CD4-positive, CD25-positive, alpha-beta regulatory T cell (primary cell): ENCODE measurements at regions not wholly inside any gene's neighbourhood (a gene's known extent, or its start where the extent isn't known, plus 50 kb on each side); places are given as distances from the start of the nearest gene placed in this dataset.

Experiments used
- ATAC-seq, 2 donors: fragments of 150-1000 bp; cut with Tn5 transposase; one replicate each; pipeline ENCODE4 v1.10.0; 2021; ENCODE audit warnings: low read depth in 2 of 2, moderate number of reproducible peaks in 2 of 2, moderate library complexity in 1 of 2
- DNase-seq, 3 donors: peaks; one replicate each; pipeline versions ENCODE4 v3.0.0 to v3.0.0-alpha.2; 2012 to 2022; ENCODE audit warnings: mixed read lengths in 1 of 3
- H3K27ac ChIP-seq: one replicate; pipeline ENCODE4 v1.7.0; 2013; ENCODE audit warnings: mild to moderate bottlenecking, low read length; ENCODE audit not compliant: insufficient read depth, poor library complexity, severe bottlenecking
- H3K27me3 ChIP-seq: one replicate; pipeline ENCODE4 v1.7.0; 2013; ENCODE audit warnings: low read length; ENCODE audit not compliant: control insufficient read depth, insufficient read depth
- H3K36me3 ChIP-seq: one replicate; pipeline ENCODE4 v1.7.0; 2013; ENCODE audit warnings: mild to moderate bottlenecking, low read length, moderate library complexity; ENCODE audit not compliant: control insufficient read depth, insufficient read depth
- H3K4me1 ChIP-seq: 2 replicates; pipeline ENCODE4 v1.7.0; 2013; ENCODE audit warnings: mild to moderate bottlenecking, low read length; ENCODE audit not compliant: insufficient read depth, control insufficient read depth, poor library complexity, severe bottlenecking
- H3K4me3 ChIP-seq: one replicate; pipeline ENCODE4 v1.7.0; 2013; ENCODE audit warnings: low read depth, mild to moderate bottlenecking, low read length, moderate library complexity
- H3K9me3 ChIP-seq, 2 experiments: 1 replicate in 1 of 2; 2 replicates in 1 of 2; pipeline ENCODE4 v1.7.0; 2013; ENCODE audit warnings: low read length in 2 of 2, mild to moderate bottlenecking in 1 of 2, moderate library complexity in 1 of 2; ENCODE audit not compliant: control insufficient read depth in 2 of 2
- H3K27ac Mint-ChIP-seq, 3 donors: one replicate each; pipeline ENCODE4 v1.8.0; 2020 to 2022; ENCODE audit warnings: mild to moderate bottlenecking in 3 of 3, mixed read lengths in 3 of 3, moderate library complexity in 2 of 3
- H3K27me3 Mint-ChIP-seq: one replicate; pipeline ENCODE4 v1.8.0; 2022; ENCODE audit warnings: mild to moderate bottlenecking, mixed read lengths
- H3K36me3 Mint-ChIP-seq: one replicate; pipeline ENCODE4 v1.8.0; 2020; ENCODE audit warnings: mixed read lengths
- H3K4me1 Mint-ChIP-seq, 4 donors: one replicate each; pipeline ENCODE4 v1.8.0; 2020 to 2022; ENCODE audit warnings: mixed read lengths in 4 of 4, mild to moderate bottlenecking in 1 of 4
- H3K4me3 Mint-ChIP-seq, 4 donors: one replicate each; pipeline ENCODE4 v1.8.0; 2020 to 2022; ENCODE audit warnings: mild to moderate bottlenecking in 4 of 4, mixed read lengths in 4 of 4, moderate library complexity in 3 of 4
- H3K9me3 Mint-ChIP-seq, 7 donors: one replicate each; pipeline ENCODE4 v1.8.0; 2020 to 2022; ENCODE audit warnings: mixed read lengths in 7 of 7, mild to moderate bottlenecking in 3 of 7, moderate library complexity in 2 of 7

DNA sequence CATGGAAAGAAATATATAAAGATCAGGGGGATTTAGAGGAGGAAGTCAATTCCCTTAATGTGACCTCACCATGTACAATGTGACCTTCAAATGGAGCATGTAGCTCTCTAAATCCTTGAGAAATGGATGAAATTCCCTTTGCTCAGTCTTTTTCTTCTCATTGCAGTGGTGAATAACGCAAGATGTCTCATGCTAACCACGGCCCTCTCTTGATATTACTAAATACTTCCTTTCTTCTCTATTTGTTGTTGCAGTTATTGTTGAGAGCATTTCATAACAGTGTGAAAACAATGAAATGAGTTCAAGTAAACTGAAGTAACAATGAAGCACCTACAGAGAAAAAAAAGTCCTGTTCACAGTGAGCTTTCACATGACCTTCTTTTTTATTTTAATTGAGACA lies 55.6 kb downstream of the ZNF281 start:
- peak overlapping the region in 1 of 4 donors; percentile 26 for H3K4me3 Mint-ChIP-seq
- Histone ChIP-seq H3K4me1 (peaks cover 31% of the 10 kb centered on the region), H3K9me3 (no peaks in the 10 kb centered on the region), H3K36me3 (no peaks in the 10 kb centered on the region), H3K4me3 (no peak overlapping the region), H3K27ac (no peak overlapping the region), H3K27me3 (no peaks in the 10 kb centered on the region)
- H3K36me3 Mint-ChIP-seq, result peaks cover 5% of the 10 kb centered on the region
- ATAC-seq (peak in 1 of 2 donors; percentile 39), DNase-seq (peak in 1 of 3 donors; percentile 49)
- H3K9me3 Mint-ChIP-seq, result no peaks in the 10 kb centered on the region
- H3K27me3 Mint-ChIP-seq, result no peaks in the 10 kb centered on the region
- H3K27ac Mint-ChIP-seq, result peak overlapping the region; percentile 4 to 67 (median 60)
- H3K4me1 Mint-ChIP-seq, result peaks cover 23 to 50% (median 37%) of the 10 kb centered on the region in 4 donors

DNA sequence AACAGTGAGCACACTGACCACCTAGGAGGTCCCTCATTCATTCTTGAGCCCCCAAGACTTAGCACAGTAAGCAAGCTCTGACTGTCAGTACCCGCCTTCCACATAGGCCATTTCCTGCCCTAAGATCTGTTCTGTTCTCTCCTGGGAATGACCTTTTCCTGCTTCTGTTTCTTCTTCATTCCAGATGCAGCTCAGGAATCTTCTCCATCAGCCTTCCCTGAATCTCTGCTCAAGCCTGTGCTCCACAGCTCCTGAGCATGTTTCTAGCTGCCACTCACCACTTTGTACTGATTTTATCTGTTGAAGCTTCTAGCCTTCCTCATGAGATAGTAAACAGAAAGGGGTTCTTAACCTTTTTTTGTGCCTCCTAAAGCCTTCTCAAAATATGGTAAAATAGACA lies 56.6 kb downstream of the ZNF281 start:
- Histone ChIP-seq H3K36me3 (no peaks in the 10 kb centered on the region), H3K4me1 (peaks cover 31% of the 10 kb centered on the region), H3K9me3 (no peaks in the 10 kb centered on the region), H3K27ac (no peak overlapping the region), H3K27me3 (no peaks in the 10 kb centered on the region), H3K4me3 (no peak overlapping the region)
- peak overlapping the region in 2 of 3 donors; percentile 90 to 92 for H3K27ac Mint-ChIP-seq
- no peak for ATAC-seq
- DNase-seq, result no peak
- H3K36me3 Mint-ChIP-seq, result peaks cover 5% of the 10 kb centered on the region
- peaks cover 23 to 46% (median 37%) of the 10 kb centered on the region in 4 donors for H3K4me1 Mint-ChIP-seq
- no peaks in the 10 kb centered on the region for H3K9me3 Mint-ChIP-seq
- H3K4me3 Mint-ChIP-seq, result peak overlapping the region in 3 of 4 donors; percentile 10 to 74 (median 63)
- no peaks in the 10 kb centered on the region for H3K27me3 Mint-ChIP-seq

DNA sequence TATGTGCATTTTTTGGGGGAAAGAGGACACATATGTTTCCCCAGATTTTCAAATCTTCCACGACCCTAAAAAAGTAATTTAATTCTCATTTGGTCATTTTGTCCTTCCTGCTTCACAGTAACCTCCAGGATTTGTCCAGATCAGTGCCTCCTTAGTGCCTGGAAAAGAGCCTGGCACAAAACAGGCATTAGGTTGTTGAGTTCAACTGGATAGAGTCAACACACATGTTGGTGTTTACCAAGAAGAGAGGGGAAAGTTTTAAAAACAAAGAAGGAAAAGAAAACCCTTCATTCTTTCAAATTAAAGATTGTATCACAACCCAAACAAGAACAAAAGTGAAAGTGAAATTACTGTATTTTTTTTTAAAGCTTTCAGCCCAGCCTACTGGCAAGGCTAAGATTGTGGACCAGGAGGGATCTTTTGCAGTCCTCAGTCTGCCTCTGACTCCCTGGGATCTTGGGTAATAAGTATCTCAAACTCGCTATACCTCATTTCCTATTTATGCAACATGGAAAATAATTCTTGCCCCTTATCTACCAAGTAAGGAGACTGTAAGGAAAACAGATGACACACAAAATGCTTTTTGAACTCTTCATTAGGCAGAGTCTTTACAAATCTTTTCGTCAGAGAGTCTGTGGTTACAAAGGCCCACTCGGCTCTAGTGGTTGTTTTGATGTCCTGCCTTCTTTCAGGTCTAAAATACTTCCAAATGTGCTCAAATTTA lies 57.8 kb downstream of the ZNF281 start:
- Mint-ChIP-seq H3K9me3 (no peaks in the 10 kb centered on the region), H3K4me1 (peaks cover 23 to 46% (median 37%) of the 10 kb centered on the region in 4 donors), H3K4me3 (peak overlapping the region; percentile 50 to 82 (median 80)), H3K27me3 (no peaks in the 10 kb centered on the region), H3K36me3 (peaks cover 5% of the 10 kb centered on the region), H3K27ac (peak overlapping the region; percentile 92 to 97 (median 92))
- H3K36me3 ChIP-seq, result no peaks in the 10 kb centered on the region
- peak overlapping the region; percentile 54 for H3K27ac ChIP-seq
- peaks cover 31% of the 10 kb centered on the region for H3K4me1 ChIP-seq
- ATAC-seq, result peak; percentile 56 to 71
- DNase-seq, result peak in 2 of 3 donors; percentile 49 to 64
- no peaks in the 10 kb centered on the region for H3K9me3 ChIP-seq
- peak overlapping the region; percentile 81 for H3K4me3 ChIP-seq
- H3K27me3 ChIP-seq, result no peaks in the 10 kb centered on the region

DNA sequence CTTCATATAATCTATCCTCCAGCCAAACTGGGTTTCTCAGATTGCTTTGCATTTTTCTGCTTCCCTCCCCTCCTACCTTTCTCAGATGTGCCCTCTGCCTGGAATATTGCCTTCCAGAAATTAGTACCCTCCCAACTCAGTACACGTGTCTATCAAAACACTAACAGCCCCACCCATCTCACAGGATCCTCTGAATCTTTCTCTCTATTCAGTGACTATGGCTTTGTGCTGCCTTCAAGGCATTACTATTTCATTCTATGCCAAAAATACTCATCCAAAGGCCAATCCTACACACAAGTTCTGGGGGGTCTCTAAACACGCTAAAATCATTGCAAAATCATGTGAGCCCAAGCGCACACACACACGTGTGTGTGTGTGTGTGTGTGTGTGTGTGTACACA lies 58.4 kb downstream of the ZNF281 start:
- peak overlapping the region; percentile 54 for H3K27ac ChIP-seq
- H3K36me3 ChIP-seq, result no peaks in the 10 kb centered on the region
- H3K4me3 ChIP-seq, result peak overlapping the region; percentile 81
- peaks cover 31% of the 10 kb centered on the region for H3K4me1 ChIP-seq
- H3K27me3 Mint-ChIP-seq, result no peaks in the 10 kb centered on the region
- no peak for DNase-seq
- H3K27ac Mint-ChIP-seq, result peak overlapping the region; percentile 39 to 97 (median 92)
- ATAC-seq, result no peak
- peaks cover 5% of the 10 kb centered on the region for H3K36me3 Mint-ChIP-seq
- H3K9me3 ChIP-seq, result no peaks in the 10 kb centered on the region
- no peaks in the 10 kb centered on the region for H3K9me3 Mint-ChIP-seq
- H3K27me3 ChIP-seq, result no peaks in the 10 kb centered on the region
- peaks cover 23 to 46% (median 37%) of the 10 kb centered on the region in 4 donors for H3K4me1 Mint-ChIP-seq
- H3K4me3 Mint-ChIP-seq, result peak overlapping the region; percentile 2 to 82 (median 80)

DNA sequence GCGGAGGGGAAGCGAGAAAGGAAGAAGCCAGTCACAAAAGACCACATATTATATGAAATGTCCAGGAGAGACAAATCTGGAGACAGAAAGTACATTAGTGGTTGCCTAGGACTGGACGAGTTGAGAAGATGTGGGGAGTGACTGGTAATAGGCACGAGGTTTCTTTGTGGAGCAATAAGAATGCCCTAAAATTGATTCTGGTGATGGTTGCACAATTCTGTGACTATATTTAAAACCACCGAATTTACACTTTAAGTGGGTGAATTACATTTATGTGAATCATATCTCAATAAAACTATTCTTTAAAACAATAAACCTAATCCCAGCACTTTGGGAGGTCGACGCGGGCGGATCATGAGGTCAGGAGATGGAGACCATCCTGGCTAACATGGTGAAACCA lies 63.1 kb downstream of the ZNF281 start:
- ATAC-seq, result no peak
- Histone ChIP-seq H3K9me3 (no peaks in the 10 kb centered on the region), H3K36me3 (no peaks in the 10 kb centered on the region), H3K27ac (no peak overlapping the region), H3K4me3 (no peak overlapping the region), H3K27me3 (no peaks in the 10 kb centered on the region), H3K4me1 (peaks cover 6% of the 10 kb centered on the region)
- H3K4me3 Mint-ChIP-seq, result no peak overlapping the region
- H3K4me1 Mint-ChIP-seq, result peaks cover 7% of the 10 kb centered on the region in 4 donors
- no peaks in the 10 kb centered on the region for H3K36me3 Mint-ChIP-seq
- H3K27ac Mint-ChIP-seq, result no peak overlapping the region
- no peak for DNase-seq
- H3K9me3 Mint-ChIP-seq, result no peaks in the 10 kb centered on the region
- H3K27me3 Mint-ChIP-seq, result no peaks in the 10 kb centered on the region

DNA sequence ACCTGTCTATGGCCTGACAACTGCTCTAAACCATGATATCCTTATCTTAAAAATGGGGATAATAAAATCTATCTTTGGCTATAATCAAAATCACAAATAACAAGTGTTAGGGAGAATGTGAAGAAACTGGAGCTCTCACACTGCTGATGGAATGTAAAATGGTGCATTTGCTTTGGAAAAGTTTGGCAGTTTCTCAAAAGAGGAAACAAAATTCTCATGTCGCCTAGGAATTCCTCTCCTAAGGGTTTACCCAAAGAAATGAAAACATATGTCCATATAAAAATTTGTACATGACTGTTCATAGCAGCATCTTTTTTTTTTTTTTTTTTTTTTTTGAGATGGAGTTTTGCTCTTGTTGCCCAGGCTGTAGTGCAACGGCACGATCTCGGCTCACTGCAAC lies 64.3 kb downstream of the ZNF281 start:
- ATAC-seq (no peak), DNase-seq (no peak)
- Mint-ChIP-seq H3K4me1 (peaks cover 0 to 5% (median under 1%) of the 10 kb centered on the region in 4 donors), H3K27me3 (no peaks in the 10 kb centered on the region), H3K27ac (no peak overlapping the region), H3K9me3 (no peaks in the 10 kb centered on the region), H3K4me3 (no peak overlapping the region), H3K36me3 (no peaks in the 10 kb centered on the region)
- Histone ChIP-seq H3K4me1 (no peaks in the 10 kb centered on the region), H3K4me3 (no peak overlapping the region), H3K27ac (no peak overlapping the region), H3K9me3 (no peaks in the 10 kb centered on the region), H3K36me3 (no peaks in the 10 kb centered on the region), H3K27me3 (no peaks in the 10 kb centered on the region)

DNA sequence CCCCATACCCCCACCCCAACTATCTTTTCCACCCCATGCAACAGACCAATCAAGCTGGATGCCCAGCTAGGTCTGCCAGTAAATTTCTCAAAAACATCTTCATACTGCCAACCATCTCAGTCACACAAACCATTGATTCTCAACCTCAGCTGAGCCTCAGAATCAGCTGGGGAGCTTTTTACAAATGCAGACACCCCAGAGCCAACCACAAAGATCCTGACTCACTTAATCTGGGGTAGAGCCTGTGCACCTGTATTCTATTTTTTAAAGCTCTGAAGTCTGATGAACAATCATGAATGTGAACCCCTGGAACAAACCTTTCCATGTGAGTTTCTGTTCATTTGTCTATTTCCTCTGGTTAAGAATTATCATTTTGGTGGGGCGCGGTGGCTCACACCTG lies 66.0 kb downstream of the ZNF281 start:
- Histone ChIP-seq H3K4me3 (no peak overlapping the region), H3K36me3 (no peaks in the 10 kb centered on the region), H3K27ac (no peak overlapping the region), H3K9me3 (no peaks in the 10 kb centered on the region), H3K27me3 (no peaks in the 10 kb centered on the region), H3K4me1 (no peaks in the 10 kb centered on the region)
- DNase-seq, result peak in 1 of 3 donors; percentile 33
- Mint-ChIP-seq H3K4me1 (peaks cover 0 to 5% (median under 1%) of the 10 kb centered on the region in 4 donors), H3K27ac (no peak overlapping the region), H3K9me3 (no peaks in the 10 kb centered on the region), H3K36me3 (no peaks in the 10 kb centered on the region), H3K27me3 (no peaks in the 10 kb centered on the region), H3K4me3 (no peak overlapping the region)
- peak in 1 of 2 donors; percentile 25 for ATAC-seq
